Smooth muscle cell (in vitro differentiated cells): ENCODE measurements at regions not wholly inside any gene's neighbourhood (a gene's known extent, or its start where the extent isn't known, plus 50 kb on each side); places are given as distances from the start of the nearest gene placed in this dataset.
A peak's percentile ranks its signal among the peaks of the same experiment; 100 is the strongest.

Experiments
- DNase-seq: peaks from one replicate; lab custom pipeline; 2025; ENCODE audit not compliant: unreplicated experiment; lab: John Stamatoyannopoulos, UW
- H2AFZ ChIP-seq: fragments of 200-600 bp; sonication (generic); 2 replicates; pipeline ENCODE4 v1.6.0; 2016; ENCODE audit warnings: antibody characterized with exemption, low read depth, mild to moderate bottlenecking
- H3F3A ChIP-seq: fragments of 200-600 bp; sonication (generic); 2 replicates; pipeline ENCODE4 v1.6.0; 2017; ENCODE audit warnings: antibody characterized with exemption, low read depth
- H3K27ac ChIP-seq: fragments of 200-600 bp; sonication (generic); 2 replicates; pipeline ENCODE4 v1.5.1; 2016; ENCODE audit warnings: low read depth, mild to moderate bottlenecking
- H3K27me3 ChIP-seq: fragments of 200-600 bp; sonication (generic); 2 replicates; pipeline ENCODE4 v1.6.1; 2016; ENCODE audit warnings: low read depth, mild to moderate bottlenecking
- H3K36me3 ChIP-seq: fragments of 200-600 bp; sonication (generic); 2 replicates; pipeline ENCODE4 v1.5.1; 2016; ENCODE audit warnings: low read depth
- H3K4me1 ChIP-seq: fragments of 200-600 bp; sonication (generic); 2 replicates; pipeline ENCODE4 v1.5.1; 2016; ENCODE audit warnings: low read depth
- H3K4me2 ChIP-seq: fragments of 200-600 bp; sonication (generic); 2 replicates; pipeline ENCODE4 v1.6.0; 2016; ENCODE audit warnings: mild to moderate bottlenecking
- H3K4me3 ChIP-seq: fragments of 200-600 bp; sonication (generic); 2 replicates; pipeline ENCODE4 v1.5.1; 2016; ENCODE audit warnings: mild to moderate bottlenecking
- H3K79me2 ChIP-seq: fragments of 200-600 bp; sonication (generic); 2 replicates; pipeline ENCODE4 v1.6.0; 2016; ENCODE audit warnings: low read depth, mild to moderate bottlenecking
- H3K9ac ChIP-seq: fragments of 200-600 bp; sonication (generic); 2 replicates; pipeline ENCODE4 v1.6.0; 2016; ENCODE audit warnings: low read depth
- H3K9me3 ChIP-seq: fragments of 200-600 bp; sonication (generic); replicated peaks from 2 replicates; pipeline ENCODE4 v1.5.1; 2016; ENCODE audit warnings: low read depth
- H4K20me1 ChIP-seq: fragments of 200-600 bp; sonication (generic); 2 replicates; pipeline ENCODE4 v1.6.0; 2016; ENCODE audit warnings: low read depth
- WGBS: methylation state at CpG from one replicate; pipeline ENCODE4 v1.1.7; 2016; ENCODE audit warnings: low lambda C conversion rate; 5-methylcytosine and 5-hydroxymethylcytosine counted together
- TF ChIP-seq, protein P1 (sequence below): fragments of 200-600 bp; sonication (generic); IDR thresholded peaks from 2 replicates; pipeline ENCODE4 v1.5.1; 2017; ENCODE audit warnings: borderline replicate concordance, mild to moderate bottlenecking, antibody characterized with exemption; ENCODE audit not compliant: insufficient read depth, poor library complexity, severe bottlenecking

DNA sequence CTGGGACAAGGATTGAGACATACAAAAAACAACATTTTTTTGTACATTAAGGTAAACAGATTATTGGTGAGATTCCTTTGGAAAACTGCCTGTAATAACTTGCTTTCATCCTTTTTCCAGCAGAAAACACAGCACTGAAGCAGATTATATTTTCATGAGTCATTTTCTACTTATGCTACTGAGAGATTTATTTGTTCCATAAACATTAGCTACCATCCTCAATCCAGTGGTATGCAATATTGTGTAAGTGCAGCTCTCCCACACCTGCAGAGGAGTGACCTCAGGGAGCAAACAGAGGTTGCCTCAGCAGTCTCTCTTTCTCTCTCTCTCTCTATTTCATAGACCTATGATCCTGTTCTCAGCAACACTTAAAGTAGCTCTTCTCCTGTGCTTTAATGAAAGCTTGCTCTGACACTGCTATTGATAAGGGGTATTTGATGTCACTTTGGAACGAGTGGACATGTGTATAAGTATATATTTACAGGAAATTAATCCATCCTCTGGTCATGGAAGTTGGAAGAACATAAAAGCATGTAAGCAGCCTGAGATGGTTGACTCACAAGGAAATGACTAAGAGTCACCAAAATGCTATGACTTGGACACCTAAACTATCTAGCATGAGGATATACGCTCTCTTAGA lies 163.7 kb upstream of the SPANXC start:
- DNase-seq, result no peak
- no peaks in the 10 kb centered on the region for H3K4me1 ChIP-seq
- no peaks in the 10 kb centered on the region for H3K79me2 ChIP-seq
- no peaks in the 10 kb centered on the region for H3K9me3 ChIP-seq
- H3K4me3 ChIP-seq, result peak overlapping the region; percentile 5
- H3K27me3 ChIP-seq, result no peaks in the 10 kb centered on the region
- H2AFZ ChIP-seq, result no peak overlapping the region
- peak overlapping the region; percentile 46 for H3K9ac ChIP-seq
- 24% methylated on average over 2 of the region's 2 CpGs for WGBS
- no peaks in the 10 kb centered on the region for H4K20me1 ChIP-seq
- TF ChIP-seq, protein P1, sequence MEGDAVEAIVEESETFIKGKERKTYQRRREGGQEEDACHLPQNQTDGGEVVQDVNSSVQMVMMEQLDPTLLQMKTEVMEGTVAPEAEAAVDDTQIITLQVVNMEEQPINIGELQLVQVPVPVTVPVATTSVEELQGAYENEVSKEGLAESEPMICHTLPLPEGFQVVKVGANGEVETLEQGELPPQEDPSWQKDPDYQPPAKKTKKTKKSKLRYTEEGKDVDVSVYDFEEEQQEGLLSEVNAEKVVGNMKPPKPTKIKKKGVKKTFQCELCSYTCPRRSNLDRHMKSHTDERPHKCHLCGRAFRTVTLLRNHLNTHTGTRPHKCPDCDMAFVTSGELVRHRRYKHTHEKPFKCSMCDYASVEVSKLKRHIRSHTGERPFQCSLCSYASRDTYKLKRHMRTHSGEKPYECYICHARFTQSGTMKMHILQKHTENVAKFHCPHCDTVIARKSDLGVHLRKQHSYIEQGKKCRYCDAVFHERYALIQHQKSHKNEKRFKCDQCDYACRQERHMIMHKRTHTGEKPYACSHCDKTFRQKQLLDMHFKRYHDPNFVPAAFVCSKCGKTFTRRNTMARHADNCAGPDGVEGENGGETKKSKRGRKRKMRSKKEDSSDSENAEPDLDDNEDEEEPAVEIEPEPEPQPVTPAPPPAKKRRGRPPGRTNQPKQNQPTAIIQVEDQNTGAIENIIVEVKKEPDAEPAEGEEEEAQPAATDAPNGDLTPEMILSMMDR, result no peak
- peak overlapping the region; percentile 83 for H3K27ac ChIP-seq
- H3K36me3 ChIP-seq, result no peaks in the 10 kb centered on the region
- H3K4me2 ChIP-seq, result peak overlapping the region; percentile 56
- no peaks in the 10 kb centered on the region for H3F3A ChIP-seq

DNA sequence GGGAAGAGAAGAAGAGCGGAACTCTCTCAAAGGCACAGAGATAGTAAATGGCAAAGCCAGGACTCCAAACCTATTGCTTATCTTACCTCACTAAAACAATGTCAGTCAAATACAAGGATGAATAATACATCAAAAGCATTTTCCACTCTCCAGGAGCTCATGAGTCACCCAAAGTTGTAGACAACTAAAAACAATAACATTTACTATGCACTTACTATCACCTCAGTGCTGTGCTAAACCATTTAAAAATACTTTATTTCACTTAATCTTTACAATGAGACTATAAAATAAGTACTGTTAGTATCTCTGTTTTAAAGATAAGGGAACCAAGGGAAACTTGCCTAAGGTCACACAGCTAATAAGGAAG lies 163.2 kb upstream of the SPANXC start:
- H3K4me1 ChIP-seq, result no peaks in the 10 kb centered on the region
- TF ChIP-seq, protein P1, result no peak
- DNase-seq, result no peak

DNA sequence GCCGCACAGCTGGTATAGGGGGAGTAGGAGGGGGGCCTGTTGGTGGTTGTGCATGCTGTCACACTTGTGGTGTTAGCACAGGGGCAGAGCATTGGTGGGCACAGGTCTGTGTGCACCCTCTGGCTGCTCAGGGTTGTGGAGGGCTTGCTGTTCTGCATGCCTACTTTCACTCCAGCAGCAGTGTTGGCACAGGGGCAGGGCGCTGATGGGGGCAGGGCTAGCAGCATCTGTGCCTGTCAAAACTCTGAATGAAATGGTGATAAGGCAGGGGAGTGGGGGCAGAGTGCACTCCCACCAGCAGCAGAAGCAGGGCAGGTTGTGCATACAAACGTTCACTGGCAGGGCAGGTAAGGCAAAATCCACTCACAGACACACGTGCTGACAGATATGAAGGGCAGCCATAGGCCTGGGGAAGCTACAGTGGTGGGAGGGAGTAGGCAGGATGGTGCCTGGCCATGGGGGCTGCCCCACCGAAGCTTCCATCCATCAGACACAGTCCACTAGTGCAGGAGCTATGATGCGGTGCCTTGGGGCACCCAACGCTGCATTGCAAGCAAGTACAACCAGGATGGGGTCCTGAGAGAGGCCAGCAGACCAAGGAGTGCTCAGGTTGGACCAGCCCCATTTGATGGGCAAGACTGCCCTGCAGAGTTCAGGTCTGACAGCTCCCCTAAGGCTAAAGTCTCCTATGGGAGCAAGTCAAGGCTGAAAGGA lies 160.7 kb upstream of the SPANXC start:
- Histone ChIP-seq H3K4me2 (no peak overlapping the region), H3K79me2 (no peaks in the 10 kb centered on the region), H3F3A (no peaks in the 10 kb centered on the region), H3K9ac (no peak overlapping the region), H3K4me3 (no peak overlapping the region), H3K4me1 (no peaks in the 10 kb centered on the region), H3K36me3 (no peaks in the 10 kb centered on the region), H3K27me3 (no peaks in the 10 kb centered on the region), H3K27ac (no peak overlapping the region), H2AFZ (no peak overlapping the region), H3K9me3 (no peaks in the 10 kb centered on the region), H4K20me1 (no peaks in the 10 kb centered on the region)
- DNase-seq, result no peak
- WGBS, result 69% methylated on average over 7 of the region's 7 CpGs
- TF ChIP-seq, protein P1, result no peak

More for the DNA sequence above, 163.2 kb upstream of the SPANXC start:
- Histone ChIP-seq H3K27ac (peak overlapping the region; percentile 83), H3K9ac (peak overlapping the region; percentile 46), H3F3A (no peaks in the 10 kb centered on the region), H3K36me3 (no peaks in the 10 kb centered on the region), H3K79me2 (no peaks in the 10 kb centered on the region), H4K20me1 (no peaks in the 10 kb centered on the region), H3K9me3 (no peaks in the 10 kb centered on the region), H3K4me3 (no peak overlapping the region), H3K4me2 (peak overlapping the region; percentile 20), H2AFZ (no peak overlapping the region), H3K27me3 (no peaks in the 10 kb centered on the region)
- 74% methylated on average over 1 of the region's 1 CpG for WGBS

DNA sequence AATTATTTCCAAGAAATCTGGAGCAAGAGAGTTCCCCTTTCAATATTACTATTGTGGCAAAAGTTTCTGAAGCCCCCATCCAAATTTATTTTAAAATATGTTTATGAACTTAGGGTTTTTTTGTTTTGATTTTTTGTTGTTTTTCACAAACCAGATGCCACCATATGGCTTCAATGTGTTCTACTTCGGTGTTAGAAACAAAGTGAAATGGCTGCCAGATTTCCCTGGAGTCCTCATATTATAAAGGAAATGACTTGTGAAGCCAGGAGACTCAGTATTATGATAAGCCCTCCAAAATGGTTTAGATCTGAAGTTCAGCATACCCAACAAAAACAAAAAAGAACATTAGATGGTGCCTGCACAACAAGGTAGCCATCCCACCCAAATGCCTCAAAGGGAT lies 154.2 kb upstream of the SPANXC start:
- Histone ChIP-seq H2AFZ (no peak overlapping the region), H3K79me2 (no peaks in the 10 kb centered on the region), H3K9ac (no peak overlapping the region), H4K20me1 (no peaks in the 10 kb centered on the region), H3F3A (no peaks in the 10 kb centered on the region), H3K36me3 (no peaks in the 10 kb centered on the region), H3K4me3 (no peak overlapping the region), H3K27ac (no peak overlapping the region), H3K4me2 (no peak overlapping the region), H3K27me3 (no peaks in the 10 kb centered on the region), H3K4me1 (no peaks in the 10 kb centered on the region), H3K9me3 (no peaks in the 10 kb centered on the region)
- TF ChIP-seq, protein P1, result no peak
- no peak for DNase-seq
- WGBS, result 43% methylated on average over 1 of the region's 1 CpG
